GM23338 (cell line): ENCODE measurements at regions not wholly inside any gene's neighbourhood (a gene's known extent, or its start where the extent isn't known, plus 50 kb on each side); places are given as distances from the start of the nearest gene placed in this dataset.

ENCODE experiments used
- ATAC-seq: fragments of 200-7000 bp; cut with Tn5 transposase; 3 replicates; pipeline ENCODE4 v1.9.1; 2020
- DNase-seq: peaks from one replicate; pipeline ENCODE4 v3.0.0-alpha.2; 2015; ENCODE audit warnings: low spot score
- H2AFZ ChIP-seq: fragments of 200-600 bp; sonication (generic); 2 replicates; pipeline ENCODE4 v1.8.0; 2016; ENCODE audit warnings: antibody characterized with exemption, mild to moderate bottlenecking, moderate library complexity
- H3F3A ChIP-seq: fragments of 200-600 bp; sonication (generic); replicated peaks from 2 replicates; pipeline ENCODE4 v1.8.0; 2017; ENCODE audit warnings: antibody characterized with exemption, mixed run types, low read depth
- H3K27ac ChIP-seq: fragments of 200-600 bp; sonication (generic); 2 replicates; pipeline ENCODE4 v1.6.1; 2016; ENCODE audit warnings: low read depth
- H3K27me3 ChIP-seq: fragments of 200-600 bp; sonication (generic); 2 replicates; pipeline ENCODE4 v1.8.0; 2016; ENCODE audit warnings: mild to moderate bottlenecking, mixed run types, moderate library complexity; ENCODE audit not compliant: insufficient read depth
- H3K36me3 ChIP-seq: fragments of 200-600 bp; sonication (generic); 2 replicates; pipeline ENCODE4 v1.8.0; 2016; ENCODE audit warnings: mild to moderate bottlenecking; ENCODE audit not compliant: insufficient read depth
- H3K4me1 ChIP-seq: fragments of 200-600 bp; sonication (generic); 2 replicates; pipeline ENCODE4 v1.8.0; 2016; ENCODE audit warnings: mild to moderate bottlenecking, moderate library complexity; ENCODE audit not compliant: insufficient read depth
- H3K4me2 ChIP-seq: fragments of 200-600 bp; sonication (generic); 2 replicates; pipeline ENCODE4 v1.7.1; 2017; ENCODE audit warnings: mixed run types
- H3K4me3 ChIP-seq: fragments of 200-600 bp; sonication (generic); 2 replicates; pipeline ENCODE4 v1.6.1; 2016; ENCODE audit warnings: mixed run types
- H3K79me2 ChIP-seq: fragments of 200-600 bp; sonication (generic); replicated peaks from 2 replicates; pipeline ENCODE4 v1.8.0; 2017; ENCODE audit warnings: mild to moderate bottlenecking; ENCODE audit not compliant: insufficient read depth
- H3K9me2 ChIP-seq: fragments of 200-600 bp; sonication (generic); 2 replicates; pipeline ENCODE4 v1.8.0; 2017; ENCODE audit not compliant: insufficient read depth
- H4K20me1 ChIP-seq: fragments of 200-600 bp; sonication (generic); replicated peaks from 2 replicates; pipeline ENCODE4 v1.8.0; 2017; ENCODE audit warnings: mild to moderate bottlenecking; ENCODE audit not compliant: insufficient read depth
- H3K27ac Mint-ChIP-seq: 2 replicates; pipeline ENCODE4 v1.8.0; 2020; ENCODE audit warnings: inconsistent platforms, mild to moderate bottlenecking, moderate library complexity, mixed read lengths
- H3K27me3 Mint-ChIP-seq: 3 replicates; pipeline ENCODE4 v1.8.0; 2022; ENCODE audit warnings: low read depth, mild to moderate bottlenecking, moderate library complexity, mixed read lengths, inconsistent platforms; ENCODE audit not compliant: insufficient read depth, poor library complexity
- H3K36me3 Mint-ChIP-seq: 3 replicates; pipeline ENCODE4 v1.8.0; 2021; ENCODE audit warnings: low read depth, mild to moderate bottlenecking, inconsistent platforms, moderate library complexity, mixed read lengths
- H3K4me1 Mint-ChIP-seq: 3 replicates; pipeline ENCODE4 v1.8.0; 2020; ENCODE audit warnings: mild to moderate bottlenecking, inconsistent platforms, mixed read lengths
- H3K4me3 Mint-ChIP-seq: 3 replicates; pipeline ENCODE4 v1.8.0; 2021; ENCODE audit warnings: moderate library complexity, mild to moderate bottlenecking, inconsistent platforms, mixed read lengths
- H3K9me3 Mint-ChIP-seq: 3 replicates; pipeline ENCODE4 v1.8.0; 2020; ENCODE audit warnings: moderate library complexity, mild to moderate bottlenecking, inconsistent platforms, mixed read lengths
- EZH2phosphoT487 ChIP-seq: fragments of 200-600 bp; sonication (generic); IDR thresholded peaks from one replicate; pipeline ENCODE4 v1.8.1; 2018; ENCODE audit warnings: antibody characterized with exemption; ENCODE audit not compliant: unreplicated experiment
- JUNB ChIP-seq: IDR thresholded peaks from one replicate; pipeline ENCODE4 v1.6.1; 2016; ENCODE audit warnings: antibody characterized with exemption; ENCODE audit not compliant: unreplicated experiment
- NANOG ChIP-seq: IDR thresholded peaks from 2 replicates; pipeline ENCODE4 v1.6.1; 2016; ENCODE audit warnings: antibody characterized with exemption, borderline replicate concordance
- POLR2AphosphoS5 ChIP-seq: IDR thresholded peaks from 2 replicates; pipeline ENCODE4 v1.6.1; 2016; ENCODE audit warnings: antibody characterized with exemption, low read depth
- STAT1 ChIP-seq: IDR thresholded peaks from one replicate; pipeline ENCODE4 v1.6.1; 2016; ENCODE audit warnings: antibody characterized with exemption; ENCODE audit not compliant: unreplicated experiment
- ZNF114 ChIP-seq: fragments of 250-450 bp; sonication (Bioruptor Pico); IDR thresholded peaks from 2 replicates; pipeline ENCODE4 v1.5.0; 2020; ENCODE audit warnings: mild to moderate bottlenecking, moderate library complexity
- ZNF331 ChIP-seq: fragments of 250-450 bp; sonication (Bioruptor Pico); IDR thresholded peaks from 2 replicates; pipeline ENCODE4 v1.5.0; 2020; ENCODE audit warnings: low read depth, mild to moderate bottlenecking, moderate library complexity
- TF ChIP-seq, protein P1 (sequence below): IDR thresholded peaks from one replicate; pipeline ENCODE4 v1.6.1; 2018; ENCODE audit warnings: antibody characterized with exemption; ENCODE audit not compliant: unreplicated experiment
- TF ChIP-seq, protein P2 (sequence below): IDR thresholded peaks from 2 replicates; pipeline ENCODE4 v1.6.1; 2016; ENCODE audit warnings: antibody characterized with exemption

- Histone ChIP-seq H3K9me2 (no peaks in the 10 kb centered on the region), H3K4me3 (no peak overlapping the region), H2AFZ (no peak overlapping the region), H3F3A (no peaks in the 10 kb centered on the region), H3K27me3 (no peaks in the 10 kb centered on the region), H3K36me3 (no peaks in the 10 kb centered on the region), H3K4me2 (no peak overlapping the region), H4K20me1 (no peaks in the 10 kb centered on the region), H3K27ac (no peak overlapping the region), H3K4me1 (no peaks in the 10 kb centered on the region), H3K79me2 (no peaks in the 10 kb centered on the region)
- H3K27me3 Mint-ChIP-seq: peaks cover 2% of the 10 kb centered on the region
- H3K4me1 Mint-ChIP-seq: peaks cover 5% of the 10 kb centered on the region
- no peaks in the 10 kb centered on the region for H3K9me3 Mint-ChIP-seq
- H3K4me3 Mint-ChIP-seq: no peak overlapping the region
- ATAC-seq (no peak), DNase-seq (no peak)
- no peak for TF ChIP-seq ZNF114
- TF ChIP-seq ZNF331 (CRISPR knock-in tag): no peak
- TF ChIP-seq, protein P1, sequence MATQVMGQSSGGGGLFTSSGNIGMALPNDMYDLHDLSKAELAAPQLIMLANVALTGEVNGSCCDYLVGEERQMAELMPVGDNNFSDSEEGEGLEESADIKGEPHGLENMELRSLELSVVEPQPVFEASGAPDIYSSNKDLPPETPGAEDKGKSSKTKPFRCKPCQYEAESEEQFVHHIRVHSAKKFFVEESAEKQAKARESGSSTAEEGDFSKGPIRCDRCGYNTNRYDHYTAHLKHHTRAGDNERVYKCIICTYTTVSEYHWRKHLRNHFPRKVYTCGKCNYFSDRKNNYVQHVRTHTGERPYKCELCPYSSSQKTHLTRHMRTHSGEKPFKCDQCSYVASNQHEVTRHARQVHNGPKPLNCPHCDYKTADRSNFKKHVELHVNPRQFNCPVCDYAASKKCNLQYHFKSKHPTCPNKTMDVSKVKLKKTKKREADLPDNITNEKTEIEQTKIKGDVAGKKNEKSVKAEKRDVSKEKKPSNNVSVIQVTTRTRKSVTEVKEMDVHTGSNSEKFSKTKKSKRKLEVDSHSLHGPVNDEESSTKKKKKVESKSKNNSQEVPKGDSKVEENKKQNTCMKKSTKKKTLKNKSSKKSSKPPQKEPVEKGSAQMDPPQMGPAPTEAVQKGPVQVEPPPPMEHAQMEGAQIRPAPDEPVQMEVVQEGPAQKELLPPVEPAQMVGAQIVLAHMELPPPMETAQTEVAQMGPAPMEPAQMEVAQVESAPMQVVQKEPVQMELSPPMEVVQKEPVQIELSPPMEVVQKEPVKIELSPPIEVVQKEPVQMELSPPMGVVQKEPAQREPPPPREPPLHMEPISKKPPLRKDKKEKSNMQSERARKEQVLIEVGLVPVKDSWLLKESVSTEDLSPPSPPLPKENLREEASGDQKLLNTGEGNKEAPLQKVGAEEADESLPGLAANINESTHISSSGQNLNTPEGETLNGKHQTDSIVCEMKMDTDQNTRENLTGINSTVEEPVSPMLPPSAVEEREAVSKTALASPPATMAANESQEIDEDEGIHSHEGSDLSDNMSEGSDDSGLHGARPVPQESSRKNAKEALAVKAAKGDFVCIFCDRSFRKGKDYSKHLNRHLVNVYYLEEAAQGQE: no peak
- TF ChIP-seq POLR2AphosphoS5: no peak
- H3K36me3 Mint-ChIP-seq: no peaks in the 10 kb centered on the region
- no peak overlapping the region for H3K27ac Mint-ChIP-seq
Measured at GRCh38 chr12:19657732-19658130, 218.4 kb downstream of the AEBP2 start.

- DNase-seq: no peak
- no peak overlapping the region for H3K4me3 ChIP-seq
- Mint-ChIP-seq H3K4me3 (no peak overlapping the region), H3K9me3 (no peaks in the 10 kb centered on the region; the same call in 2 of the 3 replicates), H3K4me1 (peaks cover 5% of the 10 kb centered on the region), H3K36me3 (no peaks in the 10 kb centered on the region), H3K27ac (no peak overlapping the region), H3K27me3 (peaks cover 2% of the 10 kb centered on the region)
- H4K20me1 ChIP-seq: no peaks in the 10 kb centered on the region
- no peaks in the 10 kb centered on the region for H3F3A ChIP-seq
- no peaks in the 10 kb centered on the region for H3K36me3 ChIP-seq
- H3K27ac ChIP-seq: no peak overlapping the region
- H3K27me3 ChIP-seq: no peaks in the 10 kb centered on the region
- no peak overlapping the region for H2AFZ ChIP-seq
- no peak overlapping the region for H3K4me2 ChIP-seq
- H3K9me2 ChIP-seq: 0 out of 2 replicates have a peak, but pooled peaks cover under 1% of the 10 kb centered on the region
- no peaks in the 10 kb centered on the region for H3K79me2 ChIP-seq
- no peaks in the 10 kb centered on the region for H3K4me1 ChIP-seq
- ATAC-seq: no peak
- TF ChIP-seq ZNF114 (no peak), POLR2AphosphoS5 (no peak), NANOG (no peak), JUNB (no peak), EZH2phosphoT487 (no peak), ZNF331 (CRISPR knock-in tag) (no peak), STAT1 (no peak)
- TF ChIP-seq, protein P1: no peak
- TF ChIP-seq, protein P2, sequence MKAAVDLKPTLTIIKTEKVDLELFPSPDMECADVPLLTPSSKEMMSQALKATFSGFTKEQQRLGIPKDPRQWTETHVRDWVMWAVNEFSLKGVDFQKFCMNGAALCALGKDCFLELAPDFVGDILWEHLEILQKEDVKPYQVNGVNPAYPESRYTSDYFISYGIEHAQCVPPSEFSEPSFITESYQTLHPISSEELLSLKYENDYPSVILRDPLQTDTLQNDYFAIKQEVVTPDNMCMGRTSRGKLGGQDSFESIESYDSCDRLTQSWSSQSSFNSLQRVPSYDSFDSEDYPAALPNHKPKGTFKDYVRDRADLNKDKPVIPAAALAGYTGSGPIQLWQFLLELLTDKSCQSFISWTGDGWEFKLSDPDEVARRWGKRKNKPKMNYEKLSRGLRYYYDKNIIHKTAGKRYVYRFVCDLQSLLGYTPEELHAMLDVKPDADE: no peak
Measured at GRCh38 chr12:19659086-19659485, 219.8 kb downstream of the AEBP2 start.
